Activated T-helper 17 cell treated with anti-CD3 and anti-CD28 coated beads, Interleukin-2, amount 50 U/mL, for 72 hours (primary cell): ENCODE measurements at regions not wholly inside any gene's neighbourhood (a gene's known extent, or its start where the extent isn't known, plus 50 kb on each side); places are given as distances from the start of the nearest gene placed in this dataset.
A peak's percentile ranks its signal among the peaks of the same experiment; 100 is the strongest.
"Not testable (repeated sequence)": the region's sequence is repeated elsewhere in the genome, so short reads cannot be mapped to it uniquely, and the experiment has no call there.

Experiments used
- ATAC-seq: fragments of 150-1000 bp; cut with Tn5 transposase; replicated peaks from 2 replicates; pipeline ENCODE4 v1.10.0; 2021; ENCODE audit warnings: mild to moderate bottlenecking, moderate library complexity
- H3K27ac Mint-ChIP-seq: one replicate; pipeline ENCODE4 v1.8.0; 2022; ENCODE audit warnings: mixed read lengths
- H3K27me3 Mint-ChIP-seq: one replicate; pipeline ENCODE4 v1.8.0; 2022; ENCODE audit warnings: mixed read lengths
- H3K36me3 Mint-ChIP-seq: one replicate; pipeline ENCODE4 v1.8.0; 2022; ENCODE audit warnings: low read depth, mild to moderate bottlenecking, mixed read lengths
- H3K4me1 Mint-ChIP-seq: one replicate; pipeline ENCODE4 v1.8.0; 2022; ENCODE audit warnings: mixed read lengths
- H3K4me3 Mint-ChIP-seq: one replicate; pipeline ENCODE4 v1.8.0; 2022; ENCODE audit warnings: mild to moderate bottlenecking, mixed read lengths
- H3K9me3 Mint-ChIP-seq: one replicate; pipeline ENCODE4 v1.8.0; 2022; ENCODE audit warnings: mixed read lengths

DNA sequence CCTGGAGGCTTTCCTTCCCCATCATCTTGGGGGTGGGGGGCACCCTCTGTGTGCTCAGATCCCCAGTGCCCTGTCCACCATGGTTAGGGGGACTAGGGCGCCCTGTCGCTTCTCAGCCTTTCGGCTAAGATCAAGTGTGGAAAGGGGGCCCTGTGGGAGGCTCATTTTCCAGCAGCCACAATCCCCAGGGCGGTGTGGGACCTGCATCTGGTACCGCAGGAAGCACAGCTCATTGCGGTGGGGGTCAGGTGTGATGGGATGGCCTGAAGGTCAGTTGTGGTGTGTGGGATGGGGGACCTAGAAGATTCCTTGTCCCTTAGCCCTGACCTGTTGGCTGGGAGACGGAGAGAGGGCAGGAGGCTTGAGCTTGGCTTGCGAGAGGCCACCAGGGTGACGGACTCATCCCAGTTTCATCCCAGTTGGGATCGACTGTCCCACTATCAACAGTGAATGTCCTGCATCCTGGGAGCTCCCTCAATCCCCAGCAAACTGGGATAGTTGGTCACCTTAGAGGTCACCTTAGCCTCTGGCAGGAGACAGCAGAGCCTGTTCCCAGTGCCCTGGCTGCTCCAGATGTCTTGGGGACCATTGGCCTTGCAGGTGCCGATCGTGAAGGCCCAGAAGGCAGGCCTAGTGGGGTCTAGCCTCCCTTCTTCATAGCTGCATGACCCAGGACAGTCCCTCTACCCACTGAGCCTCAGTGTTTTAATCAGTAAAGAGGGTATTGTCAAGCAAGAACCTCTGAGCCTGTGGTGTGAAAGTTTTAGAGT, 64.5 kb upstream of the PMEPA1 start:
- H3K4me1 Mint-ChIP-seq = no peaks in the 10 kb centered on the region
- H3K27ac Mint-ChIP-seq = no peak overlapping the region
- H3K4me3 Mint-ChIP-seq = no peak overlapping the region
- no peaks in the 10 kb centered on the region for H3K36me3 Mint-ChIP-seq
- ATAC-seq = no peak
- peaks cover 26% of the 10 kb centered on the region for H3K27me3 Mint-ChIP-seq
- H3K9me3 Mint-ChIP-seq = no peaks in the 10 kb centered on the region

DNA sequence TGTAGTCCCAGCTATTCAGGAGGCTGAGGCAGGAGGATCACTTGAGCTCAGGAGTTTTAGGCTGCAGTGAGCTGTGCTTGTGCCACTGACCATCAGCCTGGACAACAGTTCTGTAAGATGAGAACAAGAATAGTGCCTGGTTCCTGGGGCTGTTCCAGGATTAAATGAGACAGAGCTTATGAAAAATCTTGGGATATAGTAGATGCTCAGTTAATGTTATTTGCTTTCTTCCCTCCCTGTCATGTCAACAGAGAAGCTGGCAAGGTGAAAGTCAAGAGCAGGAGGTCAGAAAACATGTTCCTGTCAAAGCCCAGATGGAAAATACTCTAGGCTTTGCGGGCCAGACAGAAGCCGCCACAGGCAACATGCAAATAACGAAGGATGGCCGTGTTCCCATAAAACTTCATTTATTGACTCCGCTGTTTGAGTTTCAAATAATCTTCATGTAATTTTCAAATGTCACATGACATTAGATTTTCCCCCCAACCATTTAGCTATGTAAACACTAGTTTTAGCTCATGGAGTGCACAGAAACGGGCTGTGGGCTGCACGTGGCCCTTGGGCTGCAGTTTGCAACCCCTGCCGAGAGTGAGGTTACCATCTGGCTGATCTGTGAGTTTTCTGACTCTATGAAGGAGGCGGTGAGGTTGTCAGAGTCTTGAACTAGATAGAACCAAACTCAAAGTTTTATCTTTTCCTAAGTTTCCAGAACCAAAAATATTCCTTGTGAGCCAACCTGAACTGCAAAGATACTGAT, 63.4 kb upstream of the PMEPA1 start:
- Mint-ChIP-seq H3K4me1 (no peaks in the 10 kb centered on the region), H3K27me3 (peaks cover 18% of the 10 kb centered on the region), H3K9me3 (no peaks in the 10 kb centered on the region), H3K36me3 (no peaks in the 10 kb centered on the region), H3K4me3 (no peak overlapping the region), H3K27ac (no peak overlapping the region)
- ATAC-seq = no peak

DNA sequence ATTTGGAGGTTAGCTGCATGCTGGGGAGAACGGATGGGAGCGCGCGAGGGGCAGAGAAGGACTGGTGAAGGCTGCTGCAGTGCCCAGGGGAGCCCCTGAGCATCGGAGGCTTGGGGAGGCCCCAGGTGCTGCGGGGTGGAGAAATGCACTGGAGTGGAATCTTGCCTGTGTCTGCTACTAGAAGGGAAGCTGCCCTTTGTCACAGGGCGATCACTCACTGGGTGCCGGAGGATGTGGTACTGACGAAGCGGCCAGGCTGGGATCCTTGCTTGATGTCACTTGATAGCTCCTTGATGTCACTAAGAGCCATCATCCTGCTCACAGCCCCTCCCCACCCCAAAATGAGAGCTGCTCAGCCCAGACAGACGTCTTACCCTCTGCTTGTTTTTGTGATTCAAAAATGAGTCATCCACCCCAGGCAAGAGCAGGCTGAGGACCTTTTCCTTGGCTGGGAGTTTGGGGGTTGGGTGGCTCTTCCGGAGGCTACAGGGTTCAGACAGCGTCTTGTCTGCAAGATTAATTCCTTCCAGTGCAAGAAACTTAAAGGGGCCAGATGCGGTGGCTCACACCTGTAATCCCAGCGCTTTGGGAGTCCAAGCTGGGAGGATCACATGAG, 62.6 kb upstream of the PMEPA1 start:
- Mint-ChIP-seq H3K4me3 (no peak overlapping the region), H3K4me1 (no peaks in the 10 kb centered on the region), H3K36me3 (no peaks in the 10 kb centered on the region), H3K27ac (no peak overlapping the region), H3K27me3 (peaks cover 18% of the 10 kb centered on the region), H3K9me3 (no peaks in the 10 kb centered on the region)
- peak; percentile 73 for ATAC-seq

DNA sequence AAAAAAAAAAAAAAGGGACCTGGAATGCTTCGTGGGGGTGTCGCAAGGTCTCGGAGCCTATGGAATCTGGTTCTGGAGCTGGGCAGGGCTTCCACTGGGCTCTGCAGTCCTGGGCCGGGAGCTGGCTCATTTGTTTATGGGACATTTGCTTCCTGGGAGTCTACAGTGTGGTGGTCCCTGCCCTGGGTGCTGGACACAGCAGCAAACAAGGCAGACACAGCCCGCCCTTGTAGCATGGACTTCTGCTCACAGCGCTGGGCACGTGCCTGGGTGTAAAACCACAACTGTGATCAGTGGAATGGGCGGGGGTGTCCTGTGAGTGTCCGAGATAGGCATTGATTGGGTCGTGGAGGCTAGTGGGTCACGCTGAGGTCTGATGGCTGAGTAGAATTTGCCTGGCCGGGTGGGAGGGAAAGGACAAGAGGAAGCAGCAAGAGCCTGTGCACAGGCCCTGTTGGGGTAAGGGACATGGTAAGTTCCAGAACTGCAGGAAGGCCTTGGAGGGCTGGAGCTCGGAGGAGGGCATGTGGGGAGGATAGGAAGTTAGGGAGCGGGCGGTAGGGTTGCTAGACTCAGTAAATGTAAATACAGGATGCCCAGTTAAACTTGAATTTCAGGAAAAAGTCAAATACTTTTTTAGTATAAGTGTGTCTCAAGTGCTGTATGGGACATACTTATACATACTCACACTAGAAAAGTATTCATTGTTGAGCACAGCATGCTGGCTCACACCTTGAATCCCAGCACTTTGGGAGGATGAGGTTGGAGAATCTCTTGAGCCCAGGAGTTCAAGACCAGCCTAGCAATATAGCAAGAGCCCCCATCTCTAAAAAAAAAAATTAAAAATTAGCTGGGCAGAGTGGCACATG, 61.3 kb upstream of the PMEPA1 start:
- Mint-ChIP-seq H3K36me3 (no peaks in the 10 kb centered on the region), H3K27me3 (peaks cover 18% of the 10 kb centered on the region), H3K27ac (no peak overlapping the region), H3K4me3 (no peak overlapping the region), H3K9me3 (no peaks in the 10 kb centered on the region), H3K4me1 (no peaks in the 10 kb centered on the region)
- ATAC-seq = no peak

DNA sequence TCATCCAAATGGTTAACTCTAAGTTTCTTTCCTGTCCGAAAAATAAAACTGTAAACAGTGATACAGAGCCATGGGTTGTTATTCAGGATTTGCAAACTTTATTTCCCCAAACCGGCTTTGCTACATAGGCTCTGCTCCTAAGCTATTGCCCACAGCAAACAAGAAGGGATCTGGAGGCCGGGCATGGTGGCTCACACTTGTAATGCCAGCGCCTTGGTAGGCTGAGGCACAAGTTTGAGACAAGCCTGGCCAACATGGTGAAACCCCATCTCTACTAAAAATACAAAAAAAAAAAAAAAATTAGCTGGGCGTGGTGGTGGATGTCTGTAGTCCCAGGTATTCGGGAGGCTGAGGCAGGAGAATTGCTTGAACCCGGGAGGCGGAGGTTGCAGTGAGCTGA, 60.6 kb upstream of the PMEPA1 start:
- not testable (repeated sequence) for H3K9me3 Mint-ChIP-seq, ATAC-seq
- H3K27me3 Mint-ChIP-seq = peaks cover 16% of the 10 kb centered on the region

DNA sequence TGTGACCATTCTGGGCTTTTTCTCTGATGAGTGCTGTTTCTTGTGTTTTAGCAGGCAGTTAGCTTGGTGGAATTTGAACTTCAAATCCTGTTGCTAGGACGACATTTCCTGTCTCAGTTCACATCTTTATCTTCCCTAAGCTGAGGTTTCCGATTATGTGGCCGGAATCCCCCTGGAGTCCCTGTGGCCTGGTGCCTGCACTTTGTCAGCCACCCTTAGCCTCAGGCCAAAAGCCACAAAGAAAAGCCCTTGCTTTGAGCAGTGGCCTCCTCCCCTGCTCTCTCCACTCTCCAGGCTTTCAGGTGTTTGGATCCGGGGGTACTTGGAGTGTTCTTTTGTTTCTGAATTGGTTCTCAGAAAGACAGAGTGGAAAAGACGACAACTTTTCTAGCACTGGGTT, 59.9 kb upstream of the PMEPA1 start:
- H3K4me1 Mint-ChIP-seq = no peaks in the 10 kb centered on the region

More for the DNA sequence above, 60.6 kb upstream of the PMEPA1 start:
- not testable (repeated sequence) for H3K4me3 Mint-ChIP-seq, H3K27ac Mint-ChIP-seq, H3K36me3 Mint-ChIP-seq, H3K4me1 Mint-ChIP-seq

DNA sequence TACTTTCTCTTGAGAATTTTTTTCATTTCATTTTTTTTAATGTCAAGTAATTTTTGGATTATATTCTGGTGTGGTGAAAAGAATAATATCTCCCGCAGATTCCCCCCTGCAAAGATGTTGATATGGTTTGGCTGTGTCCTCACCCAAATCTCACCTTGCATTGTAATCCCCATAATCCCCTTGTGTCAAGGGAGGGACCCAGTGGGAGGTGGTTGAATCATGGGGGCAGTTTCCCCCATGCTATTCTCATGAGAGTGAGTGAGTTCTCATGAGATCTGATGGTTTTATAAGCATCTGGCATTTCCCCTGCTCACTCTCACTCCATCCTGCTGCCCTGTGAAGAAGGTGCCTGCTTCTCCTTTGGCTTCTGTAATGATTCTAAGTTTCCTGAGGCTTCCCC, 58.7 kb upstream of the PMEPA1 start:
- Mint-ChIP-seq H3K36me3 (no peaks in the 10 kb centered on the region), H3K4me1 (no peaks in the 10 kb centered on the region), H3K27ac (no peak overlapping the region), H3K27me3 (peaks cover 18% of the 10 kb centered on the region), H3K9me3 (peaks cover 7% of the 10 kb centered on the region), H3K4me3 (no peak overlapping the region)
- no peak for ATAC-seq

More for the DNA sequence above, 59.9 kb upstream of the PMEPA1 start:
- Mint-ChIP-seq H3K36me3 (no peaks in the 10 kb centered on the region), H3K9me3 (no peaks in the 10 kb centered on the region), H3K4me3 (no peak overlapping the region), H3K27me3 (peaks cover 14% of the 10 kb centered on the region), H3K27ac (no peak overlapping the region)
- no peak for ATAC-seq

DNA sequence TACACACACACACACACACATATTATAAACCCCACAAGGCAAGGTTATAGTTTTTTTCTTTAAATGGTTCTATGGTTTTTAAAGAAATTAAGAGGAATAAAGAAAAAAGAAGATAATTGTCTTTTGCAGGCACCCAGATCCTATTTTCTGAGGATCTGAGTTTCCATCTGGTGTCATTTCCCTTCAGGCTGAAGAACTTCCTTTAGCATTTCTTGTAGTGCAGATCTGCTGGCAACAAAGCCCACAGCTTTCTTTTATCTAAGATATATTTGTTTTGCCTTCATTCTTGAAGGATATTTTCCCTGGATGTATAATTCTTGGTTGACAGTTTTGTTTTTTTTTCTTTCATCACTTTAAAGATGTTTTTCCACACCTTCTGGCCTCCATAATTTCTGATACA, 57.6 kb upstream of the PMEPA1 start:
- Mint-ChIP-seq H3K27me3 (peaks cover 20% of the 10 kb centered on the region), H3K4me1 (no peaks in the 10 kb centered on the region), H3K4me3 (no peak overlapping the region), H3K36me3 (no peaks in the 10 kb centered on the region), H3K9me3 (peaks cover 10% of the 10 kb centered on the region), H3K27ac (no peak overlapping the region)
- no peak for ATAC-seq

DNA sequence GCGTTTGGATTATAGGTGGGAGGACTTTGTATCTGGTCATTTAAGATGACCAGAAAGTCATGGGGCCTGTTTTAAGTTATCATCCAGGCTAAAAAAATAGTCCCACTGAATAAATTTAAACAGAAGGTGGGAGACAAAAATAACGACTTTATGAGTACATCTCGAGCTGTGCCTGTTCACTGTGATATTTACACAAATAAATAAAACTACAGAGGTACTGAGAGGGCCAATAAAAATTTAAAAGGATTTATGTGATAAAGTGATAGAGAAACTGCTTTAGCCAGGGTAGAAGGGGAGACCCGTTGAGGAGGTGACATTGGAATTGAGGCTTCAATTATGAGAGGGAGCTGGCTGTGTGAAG, 53.4 kb upstream of the PMEPA1 start:
- H3K9me3 Mint-ChIP-seq = peaks cover 10% of the 10 kb centered on the region
- no peak overlapping the region for H3K4me3 Mint-ChIP-seq
- H3K27ac Mint-ChIP-seq = no peak overlapping the region
- ATAC-seq = no peak
- no peaks in the 10 kb centered on the region for H3K4me1 Mint-ChIP-seq
- H3K36me3 Mint-ChIP-seq = no peaks in the 10 kb centered on the region
- H3K27me3 Mint-ChIP-seq = peaks cover 34% of the 10 kb centered on the region

DNA sequence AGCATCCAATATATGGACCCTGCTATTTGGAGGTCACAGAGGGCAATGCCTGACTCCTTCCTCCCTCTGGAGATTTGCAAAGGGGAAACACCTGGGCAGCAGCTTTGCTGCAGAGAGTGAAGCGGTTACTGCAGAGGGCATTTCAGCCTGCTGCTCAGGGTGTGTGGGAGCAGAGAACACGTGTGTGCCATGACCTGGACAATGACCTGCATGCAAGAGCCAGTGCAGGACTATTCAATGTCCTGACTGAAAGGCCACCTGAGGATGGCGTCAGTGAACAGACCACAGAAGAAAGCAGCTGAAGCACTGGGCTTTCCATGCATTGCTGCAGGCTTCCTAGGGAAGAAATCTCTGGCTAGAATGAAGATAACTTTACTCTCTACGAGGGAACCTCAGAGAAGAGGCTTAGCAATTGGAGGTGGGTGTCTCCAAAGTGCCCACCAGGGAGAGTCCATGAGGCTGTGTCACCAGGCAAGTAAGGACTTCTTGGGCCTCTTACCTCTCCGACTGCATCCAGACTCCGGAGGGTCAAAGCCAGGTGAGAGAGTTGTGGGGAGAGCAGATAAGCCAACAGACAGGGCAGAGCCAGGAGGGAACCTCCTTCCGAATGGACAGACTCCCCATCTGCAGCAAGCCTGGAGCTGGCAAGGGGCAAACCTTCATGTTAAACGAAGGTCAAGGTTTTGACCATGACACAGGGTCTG, 52.9 kb upstream of the PMEPA1 start:
- ATAC-seq = no peak
- H3K27ac Mint-ChIP-seq = no peak overlapping the region
- H3K9me3 Mint-ChIP-seq = peaks cover 10% of the 10 kb centered on the region

DNA sequence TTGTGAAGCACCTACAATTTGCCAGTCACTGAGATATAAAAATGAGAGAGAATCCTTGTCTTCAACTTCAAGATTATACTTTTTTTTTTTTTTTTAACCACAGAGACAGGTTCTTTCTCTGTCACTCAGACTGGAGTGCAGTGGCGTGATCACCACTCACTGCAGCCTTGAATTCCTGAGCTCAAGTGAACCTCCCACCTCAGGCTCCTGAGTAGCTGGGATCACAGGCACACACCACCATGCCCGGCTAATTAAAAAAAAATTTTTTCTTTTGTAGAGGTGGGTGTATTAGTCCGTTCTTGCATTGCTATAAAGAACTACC, 51.6 kb upstream of the PMEPA1 start:
- Mint-ChIP-seq H3K36me3 (no peaks in the 10 kb centered on the region), H3K4me1 (no peaks in the 10 kb centered on the region), H3K27ac (no peak overlapping the region), H3K4me3 (no peak overlapping the region), H3K27me3 (peaks cover 34% of the 10 kb centered on the region), H3K9me3 (peaks cover 10% of the 10 kb centered on the region)
- no peak for ATAC-seq

More for the DNA sequence above, 52.9 kb upstream of the PMEPA1 start:
- no peak overlapping the region for H3K4me3 Mint-ChIP-seq
- no peaks in the 10 kb centered on the region for H3K4me1 Mint-ChIP-seq
- peaks cover 34% of the 10 kb centered on the region for H3K27me3 Mint-ChIP-seq
- no peaks in the 10 kb centered on the region for H3K36me3 Mint-ChIP-seq

DNA sequence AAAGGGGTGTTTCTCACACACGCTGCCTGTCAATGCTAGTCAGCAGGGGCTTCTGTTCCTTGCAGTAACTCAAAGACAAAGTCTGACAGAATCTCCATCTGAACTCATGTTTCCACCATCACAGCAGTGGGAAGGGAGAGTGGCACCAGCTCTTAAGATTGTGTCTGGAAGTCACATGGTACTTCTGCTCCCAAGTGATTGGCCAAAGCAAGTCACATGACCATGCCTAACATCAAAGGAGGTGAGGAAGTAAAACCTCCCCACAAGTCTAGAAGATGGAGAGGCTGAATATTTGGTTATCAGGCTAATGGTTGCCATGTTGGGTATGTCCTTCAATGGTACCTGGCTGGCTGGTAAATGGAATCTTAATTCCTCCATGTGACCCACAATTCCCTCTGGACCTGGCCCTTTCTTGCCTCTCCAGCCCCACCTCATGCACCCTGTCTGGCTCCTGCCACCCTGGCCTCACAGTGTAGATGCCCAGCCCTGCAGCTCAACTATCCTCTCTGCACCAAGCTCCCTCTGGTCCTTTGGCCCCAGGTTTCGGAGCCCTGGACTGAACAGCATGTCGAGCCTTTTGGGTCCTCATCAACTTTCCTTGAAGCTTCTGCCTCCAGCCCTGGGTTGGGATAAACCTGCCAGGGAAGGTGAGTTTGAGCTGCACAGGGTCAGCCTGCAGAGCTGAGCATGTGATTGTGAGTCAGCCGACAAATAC, 51.0 kb upstream of the PMEPA1 start:
- H3K27ac Mint-ChIP-seq = no peak overlapping the region
- ATAC-seq = no peak
- H3K36me3 Mint-ChIP-seq = no peaks in the 10 kb centered on the region
- H3K4me3 Mint-ChIP-seq = no peak overlapping the region
- no peaks in the 10 kb centered on the region for H3K4me1 Mint-ChIP-seq
- H3K27me3 Mint-ChIP-seq = peaks cover 36% of the 10 kb centered on the region
- peaks cover 10% of the 10 kb centered on the region for H3K9me3 Mint-ChIP-seq

DNA sequence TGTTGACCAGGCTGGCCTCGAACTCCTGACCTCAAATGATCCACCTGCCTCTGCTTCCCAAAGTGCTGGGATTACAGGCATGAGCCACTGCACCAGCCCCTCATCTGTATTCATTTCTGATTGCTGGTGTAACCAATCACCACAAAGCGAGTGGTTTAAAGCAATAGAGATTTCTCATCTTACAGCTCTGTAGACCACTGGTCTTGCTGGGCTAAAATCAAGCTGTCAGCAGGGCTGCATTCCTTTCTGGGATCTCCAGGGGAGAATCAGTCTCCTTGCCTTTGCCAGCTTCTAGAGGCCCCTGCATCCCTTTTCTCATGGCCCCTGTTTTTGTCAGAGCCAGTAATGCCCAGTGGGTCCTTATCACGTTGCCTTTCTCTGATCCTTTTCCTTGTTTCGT, 49.9 kb upstream of the PMEPA1 start:
- peaks cover 10% of the 10 kb centered on the region for H3K9me3 Mint-ChIP-seq
- no peak overlapping the region for H3K27ac Mint-ChIP-seq
- no peaks in the 10 kb centered on the region for H3K36me3 Mint-ChIP-seq
- H3K4me3 Mint-ChIP-seq = no peak overlapping the region
- H3K4me1 Mint-ChIP-seq = no peaks in the 10 kb centered on the region
- ATAC-seq = no peak
- peaks cover 47% of the 10 kb centered on the region for H3K27me3 Mint-ChIP-seq
